ENCODE measurements at regions not wholly inside any gene's neighbourhood (a gene's known extent, or its start where the extent isn't known, plus 50 kb on each side); places are given as distances from the start of the nearest gene placed in this dataset.

DNA sequence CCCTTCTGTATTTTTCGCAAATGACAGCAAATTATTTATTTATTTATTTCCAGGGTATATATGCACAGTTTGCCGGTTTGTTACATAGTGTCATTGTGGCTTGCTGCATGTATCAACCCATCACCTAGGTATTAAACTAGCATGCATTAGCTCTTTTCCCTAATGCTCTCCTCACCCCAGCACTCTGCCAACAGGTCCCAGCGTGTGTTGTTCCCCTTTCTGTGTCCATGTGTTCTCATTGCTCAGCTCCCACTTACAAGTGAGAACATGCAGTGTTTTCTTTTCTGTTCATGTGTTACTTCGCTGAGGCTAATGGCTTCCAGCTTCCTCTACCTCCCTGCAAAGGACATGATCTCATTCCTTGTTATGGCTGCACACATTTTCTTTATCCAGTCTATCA is 592.3 kb downstream of the TRIB2 start:
- Histone ChIP-seq H2BK5ac (ENCODE audit: insufficient read length, low read length) (no peak overlapping the region), H3K9me3 (ENCODE audit: control insufficient read depth, low read depth, low read length) (no peaks in the 10 kb centered on the region)

More for the DNA sequence above, 592.3 kb downstream of the TRIB2 start:
- H3K36me3 Mint-ChIP-seq (ENCODE audit: insufficient read depth in 1 of 3, low read depth in 3 of 3), result peaks cover 0 to 11% (median 2%) of the 10 kb centered on the region in 3 experiments; a peak in 3 of 7 replicates
- H3K9me3 Mint-ChIP-seq, result peaks cover 4 to 6% of the 10 kb centered on the region in 2 experiments; a peak in 4 of 5 replicates
- no peak overlapping the region for H3K4me3 Mint-ChIP-seq
- TF ChIP-seq, protein P1, sequence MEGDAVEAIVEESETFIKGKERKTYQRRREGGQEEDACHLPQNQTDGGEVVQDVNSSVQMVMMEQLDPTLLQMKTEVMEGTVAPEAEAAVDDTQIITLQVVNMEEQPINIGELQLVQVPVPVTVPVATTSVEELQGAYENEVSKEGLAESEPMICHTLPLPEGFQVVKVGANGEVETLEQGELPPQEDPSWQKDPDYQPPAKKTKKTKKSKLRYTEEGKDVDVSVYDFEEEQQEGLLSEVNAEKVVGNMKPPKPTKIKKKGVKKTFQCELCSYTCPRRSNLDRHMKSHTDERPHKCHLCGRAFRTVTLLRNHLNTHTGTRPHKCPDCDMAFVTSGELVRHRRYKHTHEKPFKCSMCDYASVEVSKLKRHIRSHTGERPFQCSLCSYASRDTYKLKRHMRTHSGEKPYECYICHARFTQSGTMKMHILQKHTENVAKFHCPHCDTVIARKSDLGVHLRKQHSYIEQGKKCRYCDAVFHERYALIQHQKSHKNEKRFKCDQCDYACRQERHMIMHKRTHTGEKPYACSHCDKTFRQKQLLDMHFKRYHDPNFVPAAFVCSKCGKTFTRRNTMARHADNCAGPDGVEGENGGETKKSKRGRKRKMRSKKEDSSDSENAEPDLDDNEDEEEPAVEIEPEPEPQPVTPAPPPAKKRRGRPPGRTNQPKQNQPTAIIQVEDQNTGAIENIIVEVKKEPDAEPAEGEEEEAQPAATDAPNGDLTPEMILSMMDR (conservative IDR thresholded peaks at IDR 0.05), result no peak
- Histone ChIP-seq H3K27me3 (ENCODE audit: insufficient read depth, low read length) (no peaks in the 10 kb centered on the region), H3T11ph (ENCODE audit: low read length) (no peak overlapping the region), H2AFZ (ENCODE audit: low read length) (no peak overlapping the region), H2BK20ac (ENCODE audit: low read depth, low read length, poor library complexity, severe bottlenecking) (no peak overlapping the region), H4K5ac (ENCODE audit: insufficient read length, low read depth, low read length) (no peak overlapping the region), H3K4ac (ENCODE audit: low read depth, low read length) (no peak overlapping the region), H4K91ac (ENCODE audit: insufficient read length, low read depth, low read length) (no peak overlapping the region), H3K23me2 (ENCODE audit: insufficient read length, low read depth, low read length, poor library complexity, severe bottlenecking) (no peaks in the 10 kb centered on the region), H3K4me1 (ENCODE audit: insufficient read depth, low read length) (no peaks in the 10 kb centered on the region), H3K14ac (ENCODE audit: insufficient read depth, low read length) (no peak overlapping the region), H3K9ac (ENCODE audit: extremely low read depth, insufficient read length, low read length) (no peak overlapping the region), H3K27ac (ENCODE audit: insufficient read length, low read depth, low read length) (no peak overlapping the region), H3K23ac (ENCODE audit: insufficient read length, low read depth, low read length) (no peak overlapping the region), H2BK12ac (ENCODE audit: insufficient read length, low read depth, low read length) (no peak overlapping the region), H4K8ac (replicated peaks; ENCODE audit: insufficient read length, low read depth, low read length) (no peak overlapping the region), H2AK5ac (ENCODE audit: insufficient read length, low read length) (no peak overlapping the region), H4K20me1 (ENCODE audit: control insufficient read depth, insufficient read depth, insufficient read length) (no peaks in the 10 kb centered on the region), H3K4me2 (ENCODE audit: insufficient read depth, insufficient read length, low read length) (no peak overlapping the region), H3K56ac (ENCODE audit: insufficient read length, low read depth, low read length) (no peak overlapping the region), H3K18ac (ENCODE audit: insufficient read length, low read depth, low read length) (no peak overlapping the region), H2BK120ac (ENCODE audit: low read depth, low read length, poor library complexity, severe bottlenecking) (no peak overlapping the region), H3K79me2 (ENCODE audit: insufficient read depth, low read length) (no peaks in the 10 kb centered on the region), H3K79me1 (ENCODE audit: insufficient read depth, low read depth, low read length, poor library complexity, severe bottlenecking) (no peaks in the 10 kb centered on the region), H2BK15ac (ENCODE audit: low read depth, low read length) (no peak overlapping the region)
- no peak overlapping the region for H3K27ac Mint-ChIP-seq
- H3K27me3 Mint-ChIP-seq (ENCODE audit: low read depth), result no peaks in the 10 kb centered on the region; the same call in 1 of the 2 replicates
- DNase-seq, result no peak
- peaks cover 0 to 9% of the 10 kb centered on the region in 2 experiments; a peak in 3 of 4 replicates for H3K4me1 Mint-ChIP-seq
- no CpG with 5 or more reads among the region's 4 CpGs for WGBS (ENCODE audit: extremely low coverage, insufficient read length, low lambda C conversion rate)
